ENCODE measurements at regions not wholly inside any gene's neighbourhood (a gene's known extent, or its start where the extent isn't known, plus 50 kb on each side); places are given as distances from the start of the nearest gene placed in this dataset.

DNA sequence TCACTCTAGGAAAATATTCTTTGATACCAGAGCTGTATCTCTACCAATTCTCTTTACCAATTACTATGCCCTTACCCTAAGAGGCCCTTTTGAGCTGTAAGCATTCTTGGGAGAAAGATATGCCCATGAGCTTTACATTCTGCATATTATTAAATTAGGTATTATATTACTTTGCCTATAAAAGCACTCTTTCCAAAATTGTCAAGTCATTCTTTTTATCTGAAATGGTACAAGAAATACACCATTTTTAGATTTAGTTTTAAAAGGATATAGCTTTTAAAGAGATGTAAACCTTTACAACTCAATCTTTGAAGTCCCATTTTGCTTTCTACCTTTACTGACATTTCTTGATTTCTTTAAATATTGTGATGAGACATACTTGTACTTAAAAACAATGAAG lies 343.5 kb downstream of the C12orf50 start:
- TF ChIP-seq, protein P1, sequence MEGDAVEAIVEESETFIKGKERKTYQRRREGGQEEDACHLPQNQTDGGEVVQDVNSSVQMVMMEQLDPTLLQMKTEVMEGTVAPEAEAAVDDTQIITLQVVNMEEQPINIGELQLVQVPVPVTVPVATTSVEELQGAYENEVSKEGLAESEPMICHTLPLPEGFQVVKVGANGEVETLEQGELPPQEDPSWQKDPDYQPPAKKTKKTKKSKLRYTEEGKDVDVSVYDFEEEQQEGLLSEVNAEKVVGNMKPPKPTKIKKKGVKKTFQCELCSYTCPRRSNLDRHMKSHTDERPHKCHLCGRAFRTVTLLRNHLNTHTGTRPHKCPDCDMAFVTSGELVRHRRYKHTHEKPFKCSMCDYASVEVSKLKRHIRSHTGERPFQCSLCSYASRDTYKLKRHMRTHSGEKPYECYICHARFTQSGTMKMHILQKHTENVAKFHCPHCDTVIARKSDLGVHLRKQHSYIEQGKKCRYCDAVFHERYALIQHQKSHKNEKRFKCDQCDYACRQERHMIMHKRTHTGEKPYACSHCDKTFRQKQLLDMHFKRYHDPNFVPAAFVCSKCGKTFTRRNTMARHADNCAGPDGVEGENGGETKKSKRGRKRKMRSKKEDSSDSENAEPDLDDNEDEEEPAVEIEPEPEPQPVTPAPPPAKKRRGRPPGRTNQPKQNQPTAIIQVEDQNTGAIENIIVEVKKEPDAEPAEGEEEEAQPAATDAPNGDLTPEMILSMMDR (tag by site-specific recombination; IDR thresholded peaks at IDR 0.05) = no peak
- no peak for TF ChIP-seq ZFP37 (tag by site-specific recombination; IDR thresholded peaks at IDR 0.05)
- no peak for TF ChIP-seq ZNF785 (tag by site-specific recombination; IDR thresholded peaks at IDR 0.05)
- TF ChIP-seq, protein P2, sequence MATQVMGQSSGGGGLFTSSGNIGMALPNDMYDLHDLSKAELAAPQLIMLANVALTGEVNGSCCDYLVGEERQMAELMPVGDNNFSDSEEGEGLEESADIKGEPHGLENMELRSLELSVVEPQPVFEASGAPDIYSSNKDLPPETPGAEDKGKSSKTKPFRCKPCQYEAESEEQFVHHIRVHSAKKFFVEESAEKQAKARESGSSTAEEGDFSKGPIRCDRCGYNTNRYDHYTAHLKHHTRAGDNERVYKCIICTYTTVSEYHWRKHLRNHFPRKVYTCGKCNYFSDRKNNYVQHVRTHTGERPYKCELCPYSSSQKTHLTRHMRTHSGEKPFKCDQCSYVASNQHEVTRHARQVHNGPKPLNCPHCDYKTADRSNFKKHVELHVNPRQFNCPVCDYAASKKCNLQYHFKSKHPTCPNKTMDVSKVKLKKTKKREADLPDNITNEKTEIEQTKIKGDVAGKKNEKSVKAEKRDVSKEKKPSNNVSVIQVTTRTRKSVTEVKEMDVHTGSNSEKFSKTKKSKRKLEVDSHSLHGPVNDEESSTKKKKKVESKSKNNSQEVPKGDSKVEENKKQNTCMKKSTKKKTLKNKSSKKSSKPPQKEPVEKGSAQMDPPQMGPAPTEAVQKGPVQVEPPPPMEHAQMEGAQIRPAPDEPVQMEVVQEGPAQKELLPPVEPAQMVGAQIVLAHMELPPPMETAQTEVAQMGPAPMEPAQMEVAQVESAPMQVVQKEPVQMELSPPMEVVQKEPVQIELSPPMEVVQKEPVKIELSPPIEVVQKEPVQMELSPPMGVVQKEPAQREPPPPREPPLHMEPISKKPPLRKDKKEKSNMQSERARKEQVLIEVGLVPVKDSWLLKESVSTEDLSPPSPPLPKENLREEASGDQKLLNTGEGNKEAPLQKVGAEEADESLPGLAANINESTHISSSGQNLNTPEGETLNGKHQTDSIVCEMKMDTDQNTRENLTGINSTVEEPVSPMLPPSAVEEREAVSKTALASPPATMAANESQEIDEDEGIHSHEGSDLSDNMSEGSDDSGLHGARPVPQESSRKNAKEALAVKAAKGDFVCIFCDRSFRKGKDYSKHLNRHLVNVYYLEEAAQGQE (tag by site-specific recombination; IDR thresholded peaks at IDR 0.05) = no peak
- TF ChIP-seq SETDB1 (IDR thresholded peaks at IDR 0.05; ENCODE audit: insufficient read length, low read length) = no peak
- no peak for TF ChIP-seq ZNF423 (tag by site-specific recombination; IDR thresholded peaks at IDR 0.05)
- TF ChIP-seq PRDM1 (tag by site-specific recombination; IDR thresholded peaks at IDR 0.05) = no peak
- TF ChIP-seq ZBTB8A (tag by site-specific recombination; IDR thresholded peaks at IDR 0.05) = no peak
- TF ChIP-seq ZNF391 (tag by site-specific recombination; IDR thresholded peaks at IDR 0.05; ENCODE audit: borderline replicate concordance, low read depth) = no peak
- TF ChIP-seq ZNF530 (tag by site-specific recombination; IDR thresholded peaks at IDR 0.05; ENCODE audit: low read depth) = no peak
- TF ChIP-seq ZNF114 (tag by site-specific recombination; IDR thresholded peaks at IDR 0.05) = no peak
